Cardiac fibroblast (primary cell): ENCODE measurements at regions not wholly inside any gene's neighbourhood (a gene's known extent, or its start where the extent isn't known, plus 50 kb on each side); places are given as distances from the start of the nearest gene placed in this dataset.

Source experiments
- DNase-seq, 2 donors: peaks; one replicate each; pipeline versions ENCODE4 v3.0.0 to v3.0.0-alpha.2; 2010; ENCODE audit warnings: low read depth in 2 of 2
- H3K4me3 ChIP-seq, 2 donors: replicated peaks in 1 of 2; 1 replicate in 1 of 2; 2 replicates in 1 of 2; pipeline ENCODE4 v1.5.1; 2011; ENCODE audit warnings: low read depth in 2 of 2, low read length in 2 of 2, mild to moderate bottlenecking in 2 of 2, moderate library complexity in 1 of 2
- TF ChIP-seq, protein P1 (sequence below): IDR thresholded peaks from one replicate; pipeline ENCODE4 v1.5.1; 2011; ENCODE audit warnings: low read depth, mild to moderate bottlenecking, low read length, inconsistent platforms

- peak in 1 of 2 donors; percentile 31 for DNase-seq
- TF ChIP-seq, protein P1, sequence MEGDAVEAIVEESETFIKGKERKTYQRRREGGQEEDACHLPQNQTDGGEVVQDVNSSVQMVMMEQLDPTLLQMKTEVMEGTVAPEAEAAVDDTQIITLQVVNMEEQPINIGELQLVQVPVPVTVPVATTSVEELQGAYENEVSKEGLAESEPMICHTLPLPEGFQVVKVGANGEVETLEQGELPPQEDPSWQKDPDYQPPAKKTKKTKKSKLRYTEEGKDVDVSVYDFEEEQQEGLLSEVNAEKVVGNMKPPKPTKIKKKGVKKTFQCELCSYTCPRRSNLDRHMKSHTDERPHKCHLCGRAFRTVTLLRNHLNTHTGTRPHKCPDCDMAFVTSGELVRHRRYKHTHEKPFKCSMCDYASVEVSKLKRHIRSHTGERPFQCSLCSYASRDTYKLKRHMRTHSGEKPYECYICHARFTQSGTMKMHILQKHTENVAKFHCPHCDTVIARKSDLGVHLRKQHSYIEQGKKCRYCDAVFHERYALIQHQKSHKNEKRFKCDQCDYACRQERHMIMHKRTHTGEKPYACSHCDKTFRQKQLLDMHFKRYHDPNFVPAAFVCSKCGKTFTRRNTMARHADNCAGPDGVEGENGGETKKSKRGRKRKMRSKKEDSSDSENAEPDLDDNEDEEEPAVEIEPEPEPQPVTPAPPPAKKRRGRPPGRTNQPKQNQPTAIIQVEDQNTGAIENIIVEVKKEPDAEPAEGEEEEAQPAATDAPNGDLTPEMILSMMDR: no peak
- no peak overlapping the region for H3K4me3 ChIP-seq
Measured at GRCh38 chr13:85093808-85094207, 705.4 kb downstream of the SLITRK6 start.

DNA sequence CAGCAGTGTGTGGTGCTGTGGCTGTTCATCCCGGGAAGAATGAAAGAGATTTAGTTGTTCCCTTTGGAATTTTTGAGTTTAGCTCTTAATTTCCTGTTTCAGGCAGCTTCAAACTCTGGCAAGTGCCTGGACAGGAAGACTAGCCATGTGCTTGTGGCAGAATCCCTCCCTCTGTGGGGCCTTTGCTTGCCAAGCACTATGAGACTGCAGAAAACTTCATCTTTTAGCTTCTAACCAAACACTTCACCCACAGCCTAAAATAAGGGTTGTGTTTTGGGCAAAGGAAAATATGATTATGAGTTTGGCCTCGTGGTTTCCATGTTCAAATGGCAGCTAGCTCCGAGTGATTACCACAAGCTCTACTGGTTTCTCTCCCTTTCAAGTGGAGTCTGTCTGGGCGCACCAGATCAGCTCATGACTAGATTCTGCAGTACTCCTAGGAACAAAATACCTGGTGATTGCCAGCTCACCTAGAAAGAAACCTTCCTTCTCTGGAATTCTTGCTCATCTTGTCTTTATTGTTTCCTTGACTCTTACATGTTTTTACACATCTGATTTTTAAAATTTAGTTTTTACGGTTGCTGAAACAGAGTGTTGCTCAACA, 707.5 kb downstream of the SLITRK6 start:
- peak in 1 of 2 donors; percentile 8 for DNase-seq
- no peak overlapping the region for H3K4me3 ChIP-seq
- TF ChIP-seq, protein P1: no peak

- H3K4me3 ChIP-seq: no peak overlapping the region
- DNase-seq: no peak
- TF ChIP-seq, protein P1: no peak
Measured at GRCh38 chr13:85089186-85089585, 710.0 kb downstream of the SLITRK6 start.

DNA sequence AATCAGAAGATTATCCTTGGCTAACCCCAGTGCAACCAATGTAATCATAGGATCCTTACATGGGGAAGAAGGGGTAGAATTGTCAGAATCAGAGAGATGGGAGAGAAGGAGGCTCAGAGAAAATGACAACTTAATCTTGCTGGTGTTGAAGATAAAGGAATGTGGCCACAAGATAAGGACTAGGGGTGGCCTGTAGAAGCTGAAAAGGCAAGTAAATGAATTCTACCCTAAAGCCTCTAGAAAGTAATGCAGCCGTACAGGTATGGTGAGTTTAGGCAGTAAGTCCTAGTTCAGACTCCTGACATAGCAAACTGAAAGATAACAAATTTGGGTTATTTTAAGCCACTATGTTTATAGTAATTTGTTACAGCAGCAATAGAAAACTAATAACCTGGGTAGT, 718.5 kb downstream of the SLITRK6 start:
- no peak overlapping the region for H3K4me3 ChIP-seq
- TF ChIP-seq, protein P1: no peak
- no peak for DNase-seq

DNA sequence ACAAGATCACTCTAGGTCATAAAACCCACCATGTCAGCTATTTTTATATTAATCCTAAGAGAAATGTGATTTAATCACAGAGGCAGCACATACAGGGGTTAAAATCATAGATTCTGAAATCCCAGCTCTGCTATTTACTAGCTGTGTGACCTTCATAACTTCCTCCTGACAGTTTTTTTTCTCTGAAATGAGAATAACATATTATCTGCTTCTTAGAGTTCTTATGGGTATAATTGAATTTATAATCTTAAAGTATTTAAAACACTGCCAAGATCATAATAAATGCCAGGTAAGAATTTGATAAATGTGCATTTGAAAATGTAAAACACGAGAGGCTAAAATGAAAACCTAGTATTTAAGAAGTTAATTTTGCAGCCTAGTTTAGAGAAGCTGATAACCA, 722.9 kb downstream of the SLITRK6 start:
- no peak for DNase-seq
- TF ChIP-seq, protein P1: no peak

GRCh38 chr13:85074543-85075313, 724.5 kb downstream of the SLITRK6 start:
- no peak overlapping the region for H3K4me3 ChIP-seq
- TF ChIP-seq, protein P1: no peak
- no peak for DNase-seq

More for the DNA sequence above, 722.9 kb downstream of the SLITRK6 start:
- H3K4me3 ChIP-seq: no peak overlapping the region
